ENCODE measurements at regions not wholly inside any gene's neighbourhood (a gene's known extent, or its start where the extent isn't known, plus 50 kb on each side); places are given as distances from the start of the nearest gene placed in this dataset.

DNA sequence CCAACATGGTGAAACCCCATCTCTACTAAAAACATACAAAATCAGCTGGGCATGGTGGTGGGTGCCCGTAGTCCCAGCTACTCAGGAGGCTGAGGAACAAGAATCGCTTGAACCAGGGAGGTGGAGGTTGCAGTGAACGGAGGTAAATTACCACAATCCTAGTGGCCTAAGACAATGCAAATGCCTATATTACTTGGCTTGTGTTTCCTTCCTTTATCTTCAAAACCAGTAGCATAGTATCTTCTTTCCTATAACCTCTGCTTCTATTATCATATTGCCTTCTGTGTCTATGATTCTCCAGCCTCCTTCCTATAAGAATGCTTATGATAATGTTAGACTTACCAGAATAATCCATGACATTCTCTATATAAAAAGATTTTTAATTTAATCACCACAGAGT is 156.2 kb upstream of the RGS18 start:
- CTCF ChIA-PET, result no interaction called here
- H2AFZ ChIP-seq (ENCODE audit: control insufficient read depth, low read depth, low read length), result no peak overlapping the region
- POLR2A ChIA-PET, result no interaction called here
- H3K36me3 ChIP-seq (ENCODE audit: control insufficient read depth in 2 of 2, insufficient read depth in 2 of 2, low read length in 1 of 2), result no peaks in the 10 kb centered on the region
- SMC1A ChIA-PET (ENCODE audit: uncharacterized antibody, unreplicated experiment), result no interaction called here
- RAD21 ChIA-PET (ENCODE audit: unreplicated experiment), result no interaction called here
- intact Hi-C loops (cut with micrococcal nuclease; ENCODE audit: unreplicated experiment) (loop anchor here (10.0 kb wide), 1 partner anchor 443 kb away; no protein-coding TSS in a partner anchor), in situ Hi-C loops (cut with MboI) (no loop called here)
- BruUV-seq (replicated peaks), result no TSS peak
- H4K20me1 ChIP-seq (ENCODE audit: control insufficient read depth, insufficient read depth), result no peaks in the 10 kb centered on the region
- no peak overlapping the region for H3K4me2 ChIP-seq (ENCODE audit: control insufficient read depth, insufficient read depth)
- no peak overlapping the region for H3K4me3 ChIP-seq
- H3K27me3 ChIP-seq (replicated peaks in 1 of 2; ENCODE audit: control insufficient read depth in 2 of 2, insufficient read depth in 2 of 2, low read length in 1 of 2), result no peaks in the 10 kb centered on the region
- no peak for ATAC-seq
- WGBS (ENCODE audit: insufficient coverage, insufficient replicate concordance, low lambda C conversion rate, missing lambda C conversion rate), result 41% methylated on average over 3 of the region's 3 CpGs
- no peak for DNase-seq (ENCODE audit: low read depth, low spot score)
- H3K79me2 ChIP-seq (ENCODE audit: control insufficient read depth, insufficient read depth, low read length), result no peaks in the 10 kb centered on the region
- no peak overlapping the region for H3K9ac ChIP-seq (ENCODE audit: control insufficient read depth, insufficient read depth, low read length)
- no peak for FAIRE-seq
- no peaks in the 10 kb centered on the region for H3K4me1 ChIP-seq (ENCODE audit: control insufficient read depth, insufficient read depth, low read length)
- TF ChIP-seq SMC3 (IDR thresholded peaks at IDR 0.05; ENCODE audit: borderline replicate concordance, low read length) (no peak), HDAC6 (IDR thresholded peaks at IDR 0.05; ENCODE audit: unreplicated experiment) (no peak), RELA (IDR thresholded peaks at IDR 0.05; ENCODE audit: borderline replicate concordance, partially characterized antibody) (no peak), USF1 (IDR thresholded peaks at IDR 0.05; ENCODE audit: borderline replicate concordance, extremely low read length, insufficient read depth, low read depth, low read length) (no peak), SUZ12 (IDR thresholded peaks at IDR 0.05; ENCODE audit: unreplicated experiment) (no peak), PKNOX1 (IDR thresholded peaks at IDR 0.05) (no peak), IRF4 (IDR thresholded peaks at IDR 0.05; ENCODE audit: low read depth, low read length) (no peak), PAX8 (IDR thresholded peaks at IDR 0.05) (no peak), NR2C1 (IDR thresholded peaks at IDR 0.05) (no peak), TARDBP (IDR thresholded peaks at IDR 0.05; ENCODE audit: borderline replicate concordance) (no peak), ZNF217 (IDR thresholded peaks at IDR 0.05) (no peak)
- TF ChIP-seq, protein P1, sequence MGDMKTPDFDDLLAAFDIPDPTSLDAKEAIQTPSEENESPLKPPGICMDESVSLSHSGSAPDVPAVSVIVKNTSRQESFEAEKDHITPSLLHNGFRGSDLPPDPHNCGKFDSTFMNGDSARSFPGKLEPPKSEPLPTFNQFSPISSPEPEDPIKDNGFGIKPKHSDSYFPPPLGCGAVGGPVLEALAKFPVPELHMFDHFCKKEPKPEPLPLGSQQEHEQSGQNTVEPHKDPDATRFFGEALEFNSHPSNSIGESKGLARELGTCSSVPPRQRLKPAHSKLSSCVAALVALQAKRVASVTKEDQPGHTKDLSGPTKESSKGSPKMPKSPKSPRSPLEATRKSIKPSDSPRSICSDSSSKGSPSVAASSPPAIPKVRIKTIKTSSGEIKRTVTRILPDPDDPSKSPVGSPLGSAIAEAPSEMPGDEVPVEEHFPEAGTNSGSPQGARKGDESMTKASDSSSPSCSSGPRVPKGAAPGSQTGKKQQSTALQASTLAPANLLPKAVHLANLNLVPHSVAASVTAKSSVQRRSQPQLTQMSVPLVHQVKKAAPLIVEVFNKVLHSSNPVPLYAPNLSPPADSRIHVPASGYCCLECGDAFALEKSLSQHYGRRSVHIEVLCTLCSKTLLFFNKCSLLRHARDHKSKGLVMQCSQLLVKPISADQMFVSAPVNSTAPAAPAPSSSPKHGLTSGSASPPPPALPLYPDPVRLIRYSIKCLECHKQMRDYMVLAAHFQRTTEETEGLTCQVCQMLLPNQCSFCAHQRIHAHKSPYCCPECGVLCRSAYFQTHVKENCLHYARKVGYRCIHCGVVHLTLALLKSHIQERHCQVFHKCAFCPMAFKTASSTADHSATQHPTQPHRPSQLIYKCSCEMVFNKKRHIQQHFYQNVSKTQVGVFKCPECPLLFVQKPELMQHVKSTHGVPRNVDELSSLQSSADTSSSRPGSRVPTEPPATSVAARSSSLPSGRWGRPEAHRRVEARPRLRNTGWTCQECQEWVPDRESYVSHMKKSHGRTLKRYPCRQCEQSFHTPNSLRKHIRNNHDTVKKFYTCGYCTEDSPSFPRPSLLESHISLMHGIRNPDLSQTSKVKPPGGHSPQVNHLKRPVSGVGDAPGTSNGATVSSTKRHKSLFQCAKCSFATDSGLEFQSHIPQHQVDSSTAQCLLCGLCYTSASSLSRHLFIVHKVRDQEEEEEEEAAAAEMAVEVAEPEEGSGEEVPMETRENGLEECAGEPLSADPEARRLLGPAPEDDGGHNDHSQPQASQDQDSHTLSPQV (IDR thresholded peaks at IDR 0.05), result no peak
- TF ChIP-seq, protein P2, sequence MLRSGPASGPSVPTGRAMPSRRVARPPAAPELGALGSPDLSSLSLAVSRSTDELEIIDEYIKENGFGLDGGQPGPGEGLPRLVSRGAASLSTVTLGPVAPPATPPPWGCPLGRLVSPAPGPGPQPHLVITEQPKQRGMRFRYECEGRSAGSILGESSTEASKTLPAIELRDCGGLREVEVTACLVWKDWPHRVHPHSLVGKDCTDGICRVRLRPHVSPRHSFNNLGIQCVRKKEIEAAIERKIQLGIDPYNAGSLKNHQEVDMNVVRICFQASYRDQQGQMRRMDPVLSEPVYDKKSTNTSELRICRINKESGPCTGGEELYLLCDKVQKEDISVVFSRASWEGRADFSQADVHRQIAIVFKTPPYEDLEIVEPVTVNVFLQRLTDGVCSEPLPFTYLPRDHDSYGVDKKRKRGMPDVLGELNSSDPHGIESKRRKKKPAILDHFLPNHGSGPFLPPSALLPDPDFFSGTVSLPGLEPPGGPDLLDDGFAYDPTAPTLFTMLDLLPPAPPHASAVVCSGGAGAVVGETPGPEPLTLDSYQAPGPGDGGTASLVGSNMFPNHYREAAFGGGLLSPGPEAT (IDR thresholded peaks at IDR 0.05; ENCODE audit: low read depth), result no peak
- H3K9me3 ChIP-seq (replicated peaks; ENCODE audit: control insufficient read depth, insufficient read depth, low read length), result no peaks in the 10 kb centered on the region
- H3K27ac ChIP-seq (ENCODE audit: control insufficient read depth, insufficient read depth), result no peak overlapping the region

Measured in GM12878 (cell line).